ENCODE measurements at regions not wholly inside any gene's neighbourhood (a gene's known extent, or its start where the extent isn't known, plus 50 kb on each side); places are given as distances from the start of the nearest gene placed in this dataset.

DNA sequence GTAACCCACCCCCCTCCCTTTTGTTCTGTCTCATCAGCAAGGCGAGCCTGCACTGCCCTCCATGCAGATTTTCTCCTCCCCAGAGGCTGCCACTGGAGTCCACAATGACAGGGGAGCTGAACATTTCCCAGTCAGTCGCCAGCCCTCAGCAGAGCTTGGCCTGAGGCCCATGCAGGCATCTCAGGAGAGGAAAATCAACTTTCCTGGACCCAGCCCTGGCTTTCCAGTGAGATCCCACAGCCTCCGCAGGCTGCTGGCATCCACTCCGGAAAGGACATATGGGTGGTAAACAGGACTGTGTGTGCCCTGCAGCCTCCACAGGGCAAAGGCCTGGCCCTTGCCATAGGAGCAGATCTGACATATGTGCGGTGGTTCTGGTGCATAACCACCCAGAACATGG is 253.8 kb downstream of the TNS1 start:
- FAIRE-seq: no peak

DNA sequence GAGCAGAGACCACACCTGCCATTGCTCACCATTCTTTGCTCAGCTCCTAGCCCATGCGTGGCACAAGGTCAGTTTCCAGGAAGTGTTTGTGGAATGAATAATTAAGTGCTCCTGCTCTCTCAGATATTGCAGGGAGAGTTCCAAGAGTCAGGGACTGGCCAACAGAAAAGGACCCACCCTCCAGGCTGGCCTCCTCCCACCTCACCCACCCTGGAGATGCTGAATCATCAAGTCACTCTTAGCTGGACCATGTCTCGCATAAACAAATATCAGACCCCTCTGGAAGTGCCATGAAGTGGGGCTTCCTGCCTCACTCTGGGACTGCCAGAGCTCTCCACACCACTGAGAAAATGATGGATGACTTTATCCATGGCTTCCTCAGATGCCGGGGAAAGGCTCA is 256.0 kb downstream of the TNS1 start:
- no peak for FAIRE-seq

GRCh38 chr2:217743966-217744761 is 258.6 kb downstream of the TNS1 start:
- no peak for FAIRE-seq

GRCh38 chr2:217743407-217743806 is 259.4 kb downstream of the TNS1 start:
- no peak for FAIRE-seq

DNA sequence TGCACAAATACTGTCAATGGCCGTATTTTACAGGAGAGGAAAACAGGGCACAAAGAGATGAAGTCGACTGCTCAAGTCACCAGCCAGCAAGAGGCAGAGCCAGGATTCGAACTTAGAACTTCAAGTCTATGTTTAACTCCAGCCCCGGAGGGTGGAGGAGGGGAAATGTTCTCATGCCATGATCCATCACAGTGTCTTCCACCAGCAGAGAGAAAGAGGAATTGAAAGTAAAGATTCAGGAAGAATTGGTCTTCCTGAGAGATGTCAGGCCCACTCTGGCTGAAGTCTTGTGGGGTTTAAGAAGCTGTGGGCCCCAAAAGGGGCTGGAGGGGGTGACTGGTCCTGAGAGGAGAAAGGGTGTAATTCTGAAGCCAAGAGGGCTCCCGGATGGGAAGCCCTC is 260.0 kb downstream of the TNS1 start:
- no peak for FAIRE-seq

GRCh38 chr2:217742276-217742675 is 260.5 kb downstream of the TNS1 start:
- no peak for FAIRE-seq

- FAIRE-seq: no peak
These were observed 261.3 kb downstream of the TNS1 start for GRCh38 chr2:217741381-217741955.

DNA sequence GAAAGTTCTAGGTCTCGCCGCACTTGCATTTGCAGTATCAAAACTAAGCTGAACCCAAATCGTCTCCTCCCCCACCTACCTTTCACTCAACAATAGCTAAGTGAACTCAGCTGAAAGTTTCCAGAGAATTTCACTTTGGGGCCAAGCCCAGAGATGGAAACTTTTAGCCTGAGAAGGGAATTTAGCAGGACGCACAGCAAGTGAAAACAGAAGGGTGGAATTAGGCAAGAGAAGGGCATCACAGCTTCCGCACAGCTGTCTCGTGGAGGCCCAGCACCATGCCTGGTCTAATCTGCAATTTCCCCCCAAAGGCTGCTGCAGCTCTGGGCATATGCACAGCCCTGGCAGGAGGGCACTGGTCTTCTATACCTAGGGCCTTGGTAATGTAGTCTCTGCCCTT is 262.0 kb downstream of the TNS1 start:
- FAIRE-seq: no peak

- FAIRE-seq: no peak
These were observed 262.6 kb downstream of the TNS1 start for GRCh38 chr2:217740178-217740577.

GRCh38 chr2:217739741-217740140 is 263.1 kb downstream of the TNS1 start:
- no peak for FAIRE-seq

- no peak for FAIRE-seq
These were observed 264.7 kb downstream of the TNS1 start for GRCh38 chr2:217738061-217738460.

DNA sequence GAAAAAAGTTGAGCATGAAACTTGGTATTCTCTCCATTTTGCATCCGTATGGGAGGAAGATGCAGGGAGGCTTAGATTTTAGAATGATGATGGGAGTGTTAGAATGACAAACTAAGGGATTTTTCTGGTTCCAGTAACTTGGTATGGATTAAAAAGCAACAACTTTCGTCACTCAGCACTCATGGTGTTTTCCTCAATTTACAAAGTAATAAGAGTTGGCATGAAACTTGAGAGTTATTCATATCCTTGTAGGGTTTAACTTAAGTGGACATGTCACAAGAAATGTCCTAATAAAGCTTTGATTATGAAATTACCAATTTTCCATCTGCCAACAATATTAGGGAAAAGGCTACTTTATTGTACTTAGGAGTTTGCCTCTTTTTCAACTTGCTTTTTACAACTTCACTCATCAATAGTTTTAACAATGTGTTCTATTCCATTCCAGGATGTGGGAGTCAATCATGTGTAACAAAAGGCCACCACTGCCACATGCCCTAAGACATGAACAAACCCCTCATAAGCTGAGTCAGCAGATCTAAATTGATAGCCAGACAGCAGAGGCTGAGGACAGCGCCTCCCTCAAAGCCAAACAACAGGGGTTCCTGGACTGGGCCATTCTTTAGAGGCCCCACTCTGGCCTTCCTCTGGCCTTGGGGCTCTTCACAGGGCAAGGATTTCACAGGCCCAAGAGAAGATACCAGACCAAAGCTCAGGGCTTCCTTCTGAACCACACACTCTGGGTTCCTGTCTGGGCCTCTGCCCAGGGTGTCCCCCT is 265.8 kb downstream of the TNS1 start:
- FAIRE-seq: no peak

GRCh38 chr2:217735899-217736298 is 266.9 kb downstream of the TNS1 start:
- no peak for FAIRE-seq

- FAIRE-seq: no peak
These were observed 267.8 kb downstream of the TNS1 start for GRCh38 chr2:217735034-217735433.

- no peak for FAIRE-seq
These were observed 269.3 kb downstream of the TNS1 start for GRCh38 chr2:217733461-217733860.

- no peak for FAIRE-seq
These were observed 269.8 kb downstream of the TNS1 start for GRCh38 chr2:217732992-217733391.

- FAIRE-seq: no peak
These were observed 271.0 kb downstream of the TNS1 start for GRCh38 chr2:217731805-217732204.

- FAIRE-seq: no peak
These were observed 273.3 kb downstream of the TNS1 start for GRCh38 chr2:217729421-217730053.

- FAIRE-seq: no peak
These were observed 275.0 kb downstream of the TNS1 start for GRCh38 chr2:217727801-217728200.

- FAIRE-seq: no peak
These were observed 277.4 kb downstream of the TNS1 start for GRCh38 chr2:217725409-217725808.

DNA sequence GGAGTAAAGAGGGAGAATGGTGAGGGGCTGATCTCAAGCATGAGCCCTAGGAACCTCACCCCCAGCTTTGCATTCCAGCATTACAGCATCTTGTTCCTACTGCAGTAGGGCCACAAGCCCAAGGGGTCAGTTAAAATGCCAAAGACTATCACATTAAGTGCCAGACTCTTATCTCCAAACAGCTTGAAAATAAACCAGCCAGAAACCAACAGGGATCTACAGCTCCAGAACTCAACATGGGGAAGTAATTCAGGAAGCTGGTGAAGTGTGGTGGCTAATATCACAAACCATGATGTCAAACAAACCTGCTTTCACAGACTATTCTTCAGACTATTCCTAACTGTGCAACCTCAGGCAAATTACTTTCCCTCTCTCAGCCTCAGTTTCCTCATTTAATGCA is 278.3 kb downstream of the TNS1 start:
- FAIRE-seq: no peak

DNA sequence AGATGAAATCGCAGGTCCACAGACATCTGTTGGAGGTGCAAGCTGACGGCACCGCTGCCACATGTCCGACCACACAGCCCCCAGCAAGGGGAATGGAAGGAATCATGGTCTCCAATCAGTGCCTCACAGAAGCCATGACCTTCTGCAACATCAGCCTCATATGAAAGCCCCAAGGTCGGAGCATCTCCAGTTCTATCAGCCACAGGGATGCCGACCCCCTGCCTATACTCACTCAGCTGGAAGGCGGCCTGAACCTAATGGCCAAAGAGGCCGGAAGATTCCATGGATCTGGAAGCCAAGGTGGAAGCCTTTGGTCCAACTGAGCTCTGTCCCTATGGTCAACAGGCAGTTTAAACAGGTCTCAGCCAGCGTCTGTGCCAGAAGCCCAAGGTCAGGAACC is 278.8 kb downstream of the TNS1 start:
- FAIRE-seq: no peak

DNA sequence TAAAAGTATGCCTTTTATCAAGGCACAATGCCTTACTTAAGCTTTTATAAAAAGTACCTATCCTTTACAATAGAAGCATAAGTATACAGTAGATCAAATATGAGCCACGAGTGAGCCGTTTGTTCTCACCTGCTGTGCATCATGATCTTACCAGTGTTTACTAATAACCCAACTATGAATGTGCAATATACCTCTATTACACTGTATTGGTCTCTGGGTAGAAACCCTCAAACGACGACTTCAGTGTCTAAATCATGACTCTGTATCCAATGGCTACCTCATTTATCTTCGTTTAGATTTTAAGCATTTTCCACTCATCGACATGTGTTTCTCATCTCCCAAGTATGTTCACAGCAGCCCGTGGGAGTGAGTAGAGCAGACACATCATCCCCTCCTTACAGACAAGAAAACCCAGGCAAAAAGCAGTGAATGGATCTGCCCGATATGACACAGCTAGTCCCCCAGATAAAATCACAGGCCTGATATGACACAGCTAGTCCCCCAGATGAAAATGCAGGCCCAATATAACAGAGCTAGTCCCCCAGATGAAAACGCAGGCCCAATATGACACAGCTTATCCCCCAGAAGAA is 279.8 kb downstream of the TNS1 start:
- FAIRE-seq: no peak

Data from TTC549 (cell line).